HG03342 (cell line): ENCODE measurements at regions not wholly inside any gene's neighbourhood (a gene's known extent, or its start where the extent isn't known, plus 50 kb on each side); places are given as distances from the start of the nearest gene placed in this dataset.

Experiments
- ATAC-seq: cut with Tn5 transposase; IDR thresholded peaks from one replicate; pipeline ENCODE4 v1.9.1; 2021; ENCODE audit warnings: mild to moderate bottlenecking, moderate library complexity; ENCODE audit not compliant: unreplicated experiment

- ATAC-seq, result no peak
These were observed 329.2 kb downstream of the LPIN1 start for GRCh38 chr2:12075603-12076002.

DNA sequence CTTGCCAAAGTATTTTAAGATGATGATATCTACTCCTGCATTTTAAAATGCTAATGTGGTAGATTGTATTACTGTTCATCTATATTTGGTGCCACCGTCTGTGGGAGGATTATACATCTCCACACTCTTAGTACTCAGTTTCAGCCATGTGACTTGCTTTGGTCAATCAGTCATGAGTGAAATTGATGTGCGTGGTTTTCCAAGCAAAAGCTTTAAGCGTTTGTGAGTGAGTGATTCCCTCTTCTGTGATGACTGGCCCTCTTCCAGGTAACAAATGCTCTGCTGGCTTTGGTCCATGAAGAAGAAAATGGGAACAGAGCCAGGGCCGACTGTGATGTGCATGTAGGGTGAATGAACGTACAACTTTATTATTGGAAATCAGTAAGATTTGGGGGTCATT is 330.4 kb downstream of the LPIN1 start:
- no peak for ATAC-seq

DNA sequence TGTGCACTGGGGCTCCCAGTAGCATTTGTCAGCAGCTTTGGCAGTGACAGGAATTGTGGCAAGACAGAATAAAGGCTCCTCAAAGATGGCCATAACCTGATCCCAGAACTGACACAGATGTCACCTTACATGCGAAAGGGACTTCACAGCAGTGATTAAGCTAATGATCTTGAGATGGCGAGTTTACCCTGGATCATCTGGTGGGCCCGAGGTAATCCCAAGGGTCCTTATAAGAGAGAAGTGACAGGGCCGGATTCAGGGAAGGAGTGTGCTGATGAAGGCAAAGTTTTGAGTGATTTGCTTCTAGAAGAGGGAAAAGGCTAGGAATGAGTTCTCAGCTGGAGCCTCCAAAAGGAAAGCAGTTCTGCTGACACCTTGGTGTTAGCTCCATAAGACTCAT is 333.9 kb downstream of the LPIN1 start:
- no peak for ATAC-seq

DNA sequence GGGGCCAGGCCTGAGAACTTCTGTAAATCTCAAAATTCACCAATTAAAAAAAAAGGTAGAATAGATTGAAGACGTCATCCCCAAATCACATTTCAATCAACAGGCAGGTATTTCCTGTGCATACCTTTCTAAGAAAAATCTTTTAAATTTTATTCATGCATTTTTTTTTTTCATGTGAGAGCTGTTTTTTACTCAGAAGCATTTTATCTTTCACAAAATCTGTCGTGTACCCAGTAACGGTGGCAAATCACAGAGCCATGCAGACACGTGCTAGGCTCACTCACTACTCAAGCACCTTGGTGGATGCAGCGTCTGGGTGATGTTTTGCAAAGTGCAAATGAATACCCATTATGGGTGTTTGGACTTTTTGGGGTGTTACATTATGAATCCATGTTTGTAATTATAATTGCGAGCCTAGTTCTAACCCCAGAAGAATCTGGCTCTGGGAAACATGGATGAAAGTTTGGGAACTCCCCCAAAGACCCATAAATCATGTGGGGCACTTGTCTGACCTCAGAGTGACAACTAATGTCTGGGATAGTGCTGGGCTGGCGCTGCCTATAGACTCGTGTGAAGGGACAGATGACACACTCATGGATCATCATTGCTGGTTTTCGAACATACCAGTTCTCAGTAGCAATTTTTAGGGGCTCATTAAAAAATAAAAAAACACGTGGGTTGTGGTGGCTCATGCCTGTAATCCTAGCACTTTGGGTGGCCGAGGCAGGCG is 335.2 kb downstream of the LPIN1 start:
- no peak for ATAC-seq

GRCh38 chr2:12083081-12083581 is 336.7 kb downstream of the LPIN1 start:
- no peak for ATAC-seq

DNA sequence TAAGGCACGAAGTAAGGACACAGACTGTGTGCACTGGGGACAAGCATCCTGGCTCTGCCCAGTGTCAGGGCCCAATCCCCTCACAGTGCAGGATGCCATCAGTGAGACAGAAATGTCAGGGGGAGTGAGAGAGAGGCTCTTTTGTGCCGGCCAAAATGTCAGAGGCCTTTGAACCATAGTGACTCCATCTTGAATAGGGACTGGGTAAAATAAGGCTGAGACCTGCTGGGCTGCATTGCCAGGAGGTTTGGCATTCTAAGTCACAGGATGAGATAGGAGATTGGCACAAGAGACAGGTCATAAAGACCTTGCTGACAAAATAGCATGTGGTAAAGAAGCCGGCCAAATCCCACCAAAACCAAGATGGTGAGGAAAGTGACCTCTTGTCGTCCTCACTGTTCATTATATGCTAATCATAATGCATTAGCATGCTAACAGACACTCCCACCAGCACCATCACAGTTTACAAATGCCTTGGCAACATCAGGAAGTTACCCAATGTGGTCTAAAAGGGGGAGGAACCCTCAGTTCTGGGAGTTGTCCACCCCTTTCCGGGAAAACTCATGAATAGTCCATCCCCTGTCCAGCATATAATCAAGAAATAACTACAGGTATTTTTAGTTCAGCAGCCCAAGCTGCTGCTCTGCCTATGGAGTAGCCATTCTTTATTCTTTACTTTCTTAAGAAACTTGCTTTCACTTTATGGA is 337.4 kb downstream of the LPIN1 start:
- no peak for ATAC-seq

DNA sequence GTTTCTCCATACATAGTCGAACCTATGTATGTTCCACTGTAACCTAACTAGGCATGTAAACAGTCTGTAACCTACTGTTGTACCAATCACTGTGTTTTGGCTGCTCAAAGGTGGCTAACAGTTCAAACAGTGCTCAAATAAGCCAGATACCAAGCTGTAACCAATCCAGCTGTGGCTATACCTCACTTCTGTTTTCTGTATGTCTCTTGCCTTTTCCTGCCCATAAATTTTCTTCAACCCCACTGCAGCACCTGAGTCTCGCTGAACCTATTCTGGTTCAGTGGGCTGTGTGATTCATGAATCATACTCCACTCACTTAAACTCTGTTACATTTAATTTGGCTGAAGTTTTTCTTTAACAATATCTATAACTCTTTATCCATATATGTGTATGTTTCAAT is 340.7 kb downstream of the LPIN1 start:
- no peak for ATAC-seq

DNA sequence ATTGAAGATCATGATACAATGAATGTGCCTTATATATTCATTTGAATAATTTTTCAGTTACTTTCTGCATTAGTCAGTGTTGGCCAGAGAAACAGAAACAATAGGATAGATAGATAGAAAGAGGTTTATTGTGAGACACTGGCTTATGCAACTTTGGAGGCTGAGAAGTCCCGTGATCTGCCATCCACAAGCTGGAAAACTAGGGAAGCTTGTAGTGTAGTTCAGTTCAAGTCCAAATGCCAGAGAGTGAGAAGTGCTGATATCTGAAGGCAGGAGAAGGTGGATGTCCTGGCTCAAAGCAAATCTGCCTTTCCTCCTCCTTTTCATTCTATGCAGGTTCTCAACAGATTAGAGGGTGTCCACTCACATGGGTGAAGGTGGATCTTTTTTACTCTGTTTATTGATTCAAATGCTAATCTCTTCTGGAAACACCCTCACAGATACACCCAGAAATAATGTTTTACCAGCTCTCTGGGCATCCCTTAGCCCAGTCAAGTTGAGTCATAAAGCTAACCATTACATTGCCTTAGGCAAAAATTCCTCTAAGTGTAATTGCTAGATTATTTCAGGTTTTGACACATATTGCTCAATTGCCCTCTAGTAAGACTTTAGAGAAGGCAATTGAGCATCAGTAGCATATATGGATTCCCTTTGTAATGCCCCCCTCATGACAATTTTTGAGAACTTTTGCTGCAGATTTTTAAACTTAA is 341.4 kb downstream of the LPIN1 start:
- ATAC-seq, result no peak

DNA sequence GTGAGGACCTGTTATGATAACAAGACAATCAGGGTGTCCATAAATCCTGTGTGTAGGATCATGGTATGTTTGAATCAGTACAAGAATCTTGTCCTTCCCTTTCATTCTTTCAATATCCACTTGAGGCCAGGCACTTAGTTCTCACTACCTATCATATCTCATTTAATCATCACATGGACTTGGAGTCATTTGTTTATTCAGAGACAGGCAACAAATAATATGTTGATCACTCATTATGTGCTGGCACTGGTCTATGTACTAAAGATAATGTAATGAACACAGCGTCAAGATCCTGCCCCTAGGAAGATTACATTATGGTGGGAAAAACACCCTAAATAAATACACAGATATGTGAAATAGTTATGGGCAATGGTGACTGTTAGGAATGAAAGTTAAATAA is 342.6 kb downstream of the LPIN1 start:
- ATAC-seq, result no peak

GRCh38 chr2:12089496-12089895 is 343.1 kb downstream of the LPIN1 start:
- no peak for ATAC-seq

- no peak for ATAC-seq
These were observed 343.6 kb downstream of the LPIN1 start for GRCh38 chr2:12090072-12090471.

DNA sequence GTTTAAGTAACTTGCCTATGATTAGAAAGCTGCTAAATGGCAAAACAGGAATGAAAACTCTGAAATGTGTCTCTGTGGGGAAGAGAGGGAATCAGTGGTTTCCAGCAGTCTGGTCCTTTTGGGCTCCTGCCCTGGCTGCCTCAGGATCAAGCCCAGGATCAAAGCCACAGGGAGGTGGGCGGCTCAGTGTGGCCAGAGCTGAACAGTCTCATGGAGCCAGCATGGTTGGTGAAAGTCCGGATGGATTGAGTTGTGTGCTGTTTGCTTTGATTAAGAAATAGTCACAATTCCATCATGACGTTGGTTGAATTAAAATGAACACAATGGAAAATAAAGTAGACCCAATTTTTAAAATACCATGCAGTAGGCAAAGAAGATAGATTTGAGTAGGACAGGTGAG is 344.2 kb downstream of the LPIN1 start:
- ATAC-seq, result no peak

GRCh38 chr2:12091201-12091806 is 344.9 kb downstream of the LPIN1 start:
- ATAC-seq, result no peak

DNA sequence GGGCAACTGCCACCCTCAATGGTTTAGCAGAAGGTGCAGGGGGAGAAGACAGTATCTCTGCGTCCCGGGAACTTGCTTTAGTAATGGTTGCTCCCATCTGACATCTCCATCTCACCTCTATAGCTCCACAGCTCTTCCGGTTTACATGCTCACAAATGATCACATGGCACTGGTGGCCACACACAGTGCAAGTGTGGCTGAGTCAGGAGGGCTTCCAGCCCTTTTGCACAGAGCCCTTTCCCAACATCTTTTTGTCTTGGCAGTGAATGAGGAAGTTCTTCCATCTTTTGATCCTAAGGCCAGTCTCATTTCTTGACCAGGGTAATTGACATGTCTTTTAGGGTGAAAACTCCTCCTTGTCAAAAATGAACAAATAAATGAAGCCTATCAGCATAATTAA is 347.7 kb downstream of the LPIN1 start:
- ATAC-seq, result no peak

GRCh38 chr2:12096051-12096787 is 349.8 kb downstream of the LPIN1 start:
- no peak for ATAC-seq

- ATAC-seq, result no peak
These were observed 350.5 kb downstream of the LPIN1 start for GRCh38 chr2:12096788-12097449.

DNA sequence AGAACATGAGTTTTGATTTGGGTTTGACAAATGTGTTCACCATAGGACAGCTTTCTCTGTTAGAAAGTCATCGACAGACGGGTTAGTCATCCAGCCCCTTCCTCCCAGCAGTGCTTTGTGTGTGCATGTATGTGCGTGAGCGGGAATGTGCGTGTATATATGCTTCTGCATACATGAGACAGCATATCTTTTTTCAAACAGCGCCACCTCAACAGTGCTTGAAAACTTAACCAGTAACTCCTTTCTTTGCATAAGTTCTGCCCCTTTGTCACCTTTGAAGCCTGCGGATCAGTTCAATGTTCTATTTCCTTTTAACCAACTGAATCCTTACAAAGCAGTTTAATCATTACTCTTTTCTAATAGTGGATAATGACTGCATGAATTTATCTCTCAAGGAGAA is 351.4 kb downstream of the LPIN1 start:
- no peak for ATAC-seq

DNA sequence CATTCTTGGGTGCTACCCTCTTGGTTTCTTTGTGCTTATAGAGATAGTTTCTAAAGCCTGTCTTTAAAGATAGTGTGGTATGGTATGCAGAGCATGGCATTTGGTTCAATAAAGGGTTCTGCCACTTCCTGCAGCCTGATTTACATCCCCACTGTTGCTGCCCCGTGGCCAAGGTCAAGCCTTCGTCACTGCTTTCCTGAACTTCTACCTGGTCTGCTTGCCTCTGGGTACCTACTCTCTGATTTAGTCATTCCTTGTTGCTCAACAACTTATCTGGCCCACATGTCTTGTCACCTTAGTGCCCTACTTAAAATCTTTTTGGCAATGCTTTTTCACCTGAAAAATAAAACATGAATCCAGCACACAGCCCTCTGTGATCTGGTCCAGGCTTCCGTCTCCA is 352.9 kb downstream of the LPIN1 start:
- no peak for ATAC-seq

DNA sequence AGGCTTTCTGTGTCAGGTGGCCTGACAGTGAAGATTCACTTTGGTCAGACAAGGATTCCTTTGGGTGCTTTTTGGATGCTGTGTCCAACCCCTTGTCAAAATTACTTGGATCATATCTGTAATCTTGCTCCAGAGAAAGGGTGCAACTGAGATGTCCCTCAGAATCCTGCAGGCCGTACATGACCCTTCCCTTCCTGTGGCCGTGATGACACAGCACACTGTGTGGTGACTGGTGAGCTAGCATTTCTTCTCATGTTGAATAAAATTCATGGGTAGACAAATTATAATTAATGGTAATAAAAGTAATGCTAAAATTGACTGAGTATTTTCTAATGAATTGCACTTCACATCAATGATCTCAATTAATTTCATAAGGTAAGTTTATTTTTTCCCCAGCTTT is 356.2 kb downstream of the LPIN1 start:
- no peak for ATAC-seq

- no peak for ATAC-seq
These were observed 358.7 kb downstream of the LPIN1 start for GRCh38 chr2:12105180-12105579.
